ENCODE measurements at regions not wholly inside any gene's neighbourhood (a gene's known extent, or its start where the extent isn't known, plus 50 kb on each side); places are given as distances from the start of the nearest gene placed in this dataset.

DNA sequence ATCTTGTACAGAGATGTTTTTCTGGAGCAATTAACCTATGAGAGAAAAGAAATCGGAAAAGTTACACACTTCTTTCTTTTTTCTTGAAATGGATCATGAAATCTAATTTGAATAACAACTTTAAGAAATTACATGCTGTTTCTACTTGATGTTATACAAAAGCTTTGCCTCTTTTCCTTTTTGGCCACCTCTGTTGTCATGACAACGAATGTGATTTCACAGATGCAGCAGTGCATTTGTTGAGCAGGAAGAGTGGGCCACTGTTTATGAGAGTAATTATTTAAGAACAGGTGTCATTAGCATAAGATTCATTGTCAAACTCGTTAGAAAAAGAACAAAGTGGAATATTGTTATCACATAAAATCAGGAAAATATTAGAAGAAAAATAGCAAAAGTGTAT, 148.3 kb upstream of the IMPG1 start:
- Histone ChIP-seq H2AFZ (ENCODE audit: low read depth, low read length) (no peak overlapping the region), H3F3A (ENCODE audit: insufficient read depth, low read length, poor library complexity, severe bottlenecking) (no peaks in the 10 kb centered on the region), H3K9me2 (ENCODE audit: insufficient read depth, low read length) (no peaks in the 10 kb centered on the region), H3K27ac (ENCODE audit: low read length) (no peak overlapping the region), H3K79me2 (replicated peaks; ENCODE audit: insufficient read depth, low read length) (no peaks in the 10 kb centered on the region), H3K4me3 (ENCODE audit: low read length) (no peak overlapping the region), H3K9ac (ENCODE audit: low read length) (no peak overlapping the region), H3K27me3 (ENCODE audit: insufficient read depth, low read depth, low read length) (no peaks in the 10 kb centered on the region), H4K20me1 (ENCODE audit: insufficient read depth) (no peaks in the 10 kb centered on the region), H3K9me3 (ENCODE audit: low read length) (no peaks in the 10 kb centered on the region), H3K36me3 (ENCODE audit: insufficient read depth, low read length) (no peaks in the 10 kb centered on the region), H3K4me2 (ENCODE audit: low read length) (no peak overlapping the region)
- TF ChIP-seq EZH2 (IDR thresholded peaks at IDR 0.05; ENCODE audit: borderline replicate concordance, insufficient read depth, low read length, poor library complexity, severe bottlenecking) (no peak), TAF1 (IDR thresholded peaks at IDR 0.05; ENCODE audit: low read depth) (no peak), POLR2AphosphoS5 (IDR thresholded peaks at IDR 0.05) (no peak), EP300 (conservative IDR thresholded peaks at IDR 0.05; ENCODE audit: poor library complexity, severe bottlenecking) (no peak), SMC3 (conservative IDR thresholded peaks at IDR 0.05; ENCODE audit: poor library complexity) (no peak), REST (IDR thresholded peaks at IDR 0.05; ENCODE audit: borderline replicate concordance) (no peak), RAD21 (conservative IDR thresholded peaks at IDR 0.05) (no peak), MXI1 (conservative IDR thresholded peaks at IDR 0.05; ENCODE audit: poor library complexity, severe bottlenecking) (no peak)
- TF ChIP-seq, protein P1, sequence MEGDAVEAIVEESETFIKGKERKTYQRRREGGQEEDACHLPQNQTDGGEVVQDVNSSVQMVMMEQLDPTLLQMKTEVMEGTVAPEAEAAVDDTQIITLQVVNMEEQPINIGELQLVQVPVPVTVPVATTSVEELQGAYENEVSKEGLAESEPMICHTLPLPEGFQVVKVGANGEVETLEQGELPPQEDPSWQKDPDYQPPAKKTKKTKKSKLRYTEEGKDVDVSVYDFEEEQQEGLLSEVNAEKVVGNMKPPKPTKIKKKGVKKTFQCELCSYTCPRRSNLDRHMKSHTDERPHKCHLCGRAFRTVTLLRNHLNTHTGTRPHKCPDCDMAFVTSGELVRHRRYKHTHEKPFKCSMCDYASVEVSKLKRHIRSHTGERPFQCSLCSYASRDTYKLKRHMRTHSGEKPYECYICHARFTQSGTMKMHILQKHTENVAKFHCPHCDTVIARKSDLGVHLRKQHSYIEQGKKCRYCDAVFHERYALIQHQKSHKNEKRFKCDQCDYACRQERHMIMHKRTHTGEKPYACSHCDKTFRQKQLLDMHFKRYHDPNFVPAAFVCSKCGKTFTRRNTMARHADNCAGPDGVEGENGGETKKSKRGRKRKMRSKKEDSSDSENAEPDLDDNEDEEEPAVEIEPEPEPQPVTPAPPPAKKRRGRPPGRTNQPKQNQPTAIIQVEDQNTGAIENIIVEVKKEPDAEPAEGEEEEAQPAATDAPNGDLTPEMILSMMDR (IDR thresholded peaks at IDR 0.05; ENCODE audit: poor library complexity, severe bottlenecking) = no peak

DNA sequence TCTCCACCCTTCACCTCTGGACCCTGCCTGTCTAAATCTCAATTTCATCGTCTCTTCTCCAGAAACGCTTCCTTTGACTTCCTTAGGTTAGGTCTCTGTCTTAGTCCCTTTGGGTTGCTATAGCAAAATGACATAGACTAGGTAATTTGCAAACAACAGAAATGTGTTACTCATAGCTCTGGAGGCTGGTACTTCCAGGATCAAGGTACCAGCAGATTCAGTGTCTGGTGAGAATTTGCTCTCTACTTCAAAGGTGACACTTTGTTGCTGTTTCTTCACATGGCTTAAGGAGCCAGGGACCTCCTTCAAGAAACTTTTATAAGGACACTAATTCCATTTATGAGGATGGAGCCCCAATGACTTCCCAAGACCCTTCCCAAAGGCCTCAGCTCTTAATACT, 145.1 kb upstream of the IMPG1 start:
- H2AFZ ChIP-seq (ENCODE audit: low read depth, low read length) = no peak overlapping the region

More for the DNA sequence above, 145.1 kb upstream of the IMPG1 start:
- Histone ChIP-seq H3F3A (ENCODE audit: insufficient read depth, low read length, poor library complexity, severe bottlenecking) (no peaks in the 10 kb centered on the region), H3K4me2 (ENCODE audit: low read length) (no peak overlapping the region), H4K20me1 (ENCODE audit: insufficient read depth) (no peaks in the 10 kb centered on the region), H3K79me2 (replicated peaks; ENCODE audit: insufficient read depth, low read length) (no peaks in the 10 kb centered on the region), H3K9ac (ENCODE audit: low read length) (no peak overlapping the region), H3K4me3 (ENCODE audit: low read length) (no peak overlapping the region), H3K27me3 (ENCODE audit: insufficient read depth, low read depth, low read length) (no peaks in the 10 kb centered on the region), H3K36me3 (ENCODE audit: insufficient read depth, low read length) (no peaks in the 10 kb centered on the region), H3K9me3 (ENCODE audit: low read length) (no peaks in the 10 kb centered on the region), H3K27ac (ENCODE audit: low read length) (no peak overlapping the region), H3K9me2 (ENCODE audit: insufficient read depth, low read length) (no peaks in the 10 kb centered on the region)
- TF ChIP-seq, protein P1 (IDR thresholded peaks at IDR 0.05; ENCODE audit: poor library complexity, severe bottlenecking) = no peak
- TF ChIP-seq MXI1 (conservative IDR thresholded peaks at IDR 0.05; ENCODE audit: poor library complexity, severe bottlenecking) = no peak
- TF ChIP-seq TAF1 (IDR thresholded peaks at IDR 0.05; ENCODE audit: low read depth) = no peak
- TF ChIP-seq SMC3 (conservative IDR thresholded peaks at IDR 0.05; ENCODE audit: poor library complexity) = no peak
- no peak for TF ChIP-seq RAD21 (conservative IDR thresholded peaks at IDR 0.05)
- no peak for TF ChIP-seq REST (IDR thresholded peaks at IDR 0.05; ENCODE audit: borderline replicate concordance)
- TF ChIP-seq EZH2 (IDR thresholded peaks at IDR 0.05; ENCODE audit: borderline replicate concordance, insufficient read depth, low read length, poor library complexity, severe bottlenecking) = no peak
- no peak for TF ChIP-seq POLR2AphosphoS5 (IDR thresholded peaks at IDR 0.05)
- no peak for TF ChIP-seq EP300 (conservative IDR thresholded peaks at IDR 0.05; ENCODE audit: poor library complexity, severe bottlenecking)
